ENCODE measurements at regions not wholly inside any gene's neighbourhood (a gene's known extent, or its start where the extent isn't known, plus 50 kb on each side); places are given as distances from the start of the nearest gene placed in this dataset.
A peak's percentile ranks its signal among the peaks of the same experiment; 100 is the strongest.

GRCh38 chr3:72100601-72101187 lies 315.7 kb upstream of the PROK2 start:
- POLR2A ChIA-PET = no interaction called here
- peaks cover 35% of the 10 kb centered on the region for H3K4me1 Mint-ChIP-seq

GRCh38 chr3:72100080-72100511 lies 315.1 kb upstream of the PROK2 start:
- H3K9me3 Mint-ChIP-seq = no peaks in the 10 kb centered on the region
- CTCF ChIA-PET = interaction anchor here (0.8 to 0.9 kb wide), 2 partner anchors 21 to 122 kb away, joined by 3 read pairs; no protein-coding TSS in a partner anchor
- POLR2A ChIA-PET = no interaction called here
- no peaks in the 10 kb centered on the region for H3K36me3 Mint-ChIP-seq (ENCODE audit: low read depth)
- H3K27ac Mint-ChIP-seq = peak overlapping the region; percentile 87
- DNase-seq = no peak
- H3K4me1 Mint-ChIP-seq = peaks cover 35% of the 10 kb centered on the region
- H3K27me3 Mint-ChIP-seq = no peaks in the 10 kb centered on the region
- peak overlapping the region; percentile 70 for H3K4me3 Mint-ChIP-seq

More at GRCh38 chr3:72100601-72101187, 315.7 kb upstream of the PROK2 start:
- peak overlapping the region; percentile 87 for H3K27ac Mint-ChIP-seq
- H3K4me3 Mint-ChIP-seq = peak overlapping the region; percentile 70
- DNase-seq = peak; percentile 91
- H3K36me3 Mint-ChIP-seq (ENCODE audit: low read depth) = no peaks in the 10 kb centered on the region
- CTCF ChIA-PET = interaction anchor here (0.8 to 1.7 kb wide), 4 partner anchors 21 to 225 kb away, joined by 3 to 6 read pairs (median 3); no protein-coding TSS in a partner anchor
- H3K27me3 Mint-ChIP-seq = no peaks in the 10 kb centered on the region
- H3K9me3 Mint-ChIP-seq = no peaks in the 10 kb centered on the region

- no peak overlapping the region for H3K27ac Mint-ChIP-seq
- H3K4me3 Mint-ChIP-seq = no peak overlapping the region
- H3K27me3 Mint-ChIP-seq = no peaks in the 10 kb centered on the region
- ChIA-PET CTCF (interaction anchor here (0.5 kb wide), 1 partner anchor 694 kb away, joined by 4 read pairs; no protein-coding TSS in a partner anchor), POLR2A (no interaction called here)
- H3K9me3 Mint-ChIP-seq = no peaks in the 10 kb centered on the region
- no peaks in the 10 kb centered on the region for H3K36me3 Mint-ChIP-seq (ENCODE audit: low read depth)
- H3K4me1 Mint-ChIP-seq = peaks cover 35% of the 10 kb centered on the region
- DNase-seq = no peak
These were observed 314.6 kb upstream of the PROK2 start for GRCh38 chr3:72099326-72100079.

GRCh38 chr3:72097053-72097452 lies 312.1 kb upstream of the PROK2 start:
- CTCF ChIA-PET = interaction anchor here (1.0 kb wide), 1 partner anchor 138 kb away, joined by 3 read pairs; no protein-coding TSS in a partner anchor
- Mint-ChIP-seq H3K27me3 (no peaks in the 10 kb centered on the region), H3K4me1 (peaks cover 39% of the 10 kb centered on the region), H3K36me3 (ENCODE audit: low read depth) (no peaks in the 10 kb centered on the region), H3K9me3 (no peaks in the 10 kb centered on the region), H3K4me3 (no peak overlapping the region), H3K27ac (no peak overlapping the region)
- POLR2A ChIA-PET = interaction anchor here (0.6 kb wide), 1 partner anchor 8 kb away, joined by 4 read pairs; no protein-coding TSS in a partner anchor
- DNase-seq = no peak

GRCh38 chr3:72095521-72095920 lies 310.6 kb upstream of the PROK2 start:
- H3K4me1 Mint-ChIP-seq = peaks cover 31% of the 10 kb centered on the region
- ChIA-PET POLR2A (no interaction called here), CTCF (interaction anchor here (0.6 to 1.6 kb wide), 2 partner anchors 9 to 272 kb away, joined by 4 to 5 read pairs; no protein-coding TSS in a partner anchor)
- DNase-seq = no peak
- no peaks in the 10 kb centered on the region for H3K9me3 Mint-ChIP-seq
- H3K27ac Mint-ChIP-seq = no peak overlapping the region
- no peaks in the 10 kb centered on the region for H3K36me3 Mint-ChIP-seq (ENCODE audit: low read depth)
- no peaks in the 10 kb centered on the region for H3K27me3 Mint-ChIP-seq
- H3K4me3 Mint-ChIP-seq = no peak overlapping the region

GRCh38 chr3:72093992-72094334 lies 309.0 kb upstream of the PROK2 start:
- POLR2A ChIA-PET = no interaction called here

GRCh38 chr3:72093270-72093991 lies 308.5 kb upstream of the PROK2 start:
- ChIA-PET POLR2A (no interaction called here), CTCF (interaction anchor here (1.8 kb wide), 1 partner anchor 12 kb away, joined by 5 read pairs; no protein-coding TSS in a partner anchor)
- H3K27me3 Mint-ChIP-seq = no peaks in the 10 kb centered on the region
- H3K4me3 Mint-ChIP-seq = no peak overlapping the region
- no peaks in the 10 kb centered on the region for H3K36me3 Mint-ChIP-seq (ENCODE audit: low read depth)
- H3K27ac Mint-ChIP-seq = no peak overlapping the region
- no peak for DNase-seq
- no peaks in the 10 kb centered on the region for H3K9me3 Mint-ChIP-seq
- peaks cover 13% of the 10 kb centered on the region for H3K4me1 Mint-ChIP-seq

More at GRCh38 chr3:72093992-72094334, 309.0 kb upstream of the PROK2 start:
- no peak overlapping the region for H3K4me3 Mint-ChIP-seq
- no peaks in the 10 kb centered on the region for H3K27me3 Mint-ChIP-seq
- no peak overlapping the region for H3K27ac Mint-ChIP-seq
- peaks cover 17% of the 10 kb centered on the region for H3K4me1 Mint-ChIP-seq
- no peaks in the 10 kb centered on the region for H3K9me3 Mint-ChIP-seq
- DNase-seq = no peak
- CTCF ChIA-PET = no interaction called here
- no peaks in the 10 kb centered on the region for H3K36me3 Mint-ChIP-seq (ENCODE audit: low read depth)

GRCh38 chr3:72092778-72093177 lies 307.8 kb upstream of the PROK2 start:
- Mint-ChIP-seq H3K36me3 (ENCODE audit: low read depth) (no peaks in the 10 kb centered on the region), H3K4me1 (peaks cover 13% of the 10 kb centered on the region), H3K27ac (no peak overlapping the region), H3K4me3 (no peak overlapping the region), H3K9me3 (no peaks in the 10 kb centered on the region), H3K27me3 (no peaks in the 10 kb centered on the region)
- no peak for DNase-seq
- POLR2A ChIA-PET = no interaction called here
- CTCF ChIA-PET = interaction anchor here (1.8 kb wide), 1 partner anchor 12 kb away, joined by 5 read pairs; no protein-coding TSS in a partner anchor

GRCh38 chr3:72088486-72089025 lies 303.6 kb upstream of the PROK2 start:
- ChIA-PET POLR2A (no interaction called here), CTCF (no interaction called here)
- H3K27ac Mint-ChIP-seq = no peak overlapping the region
- no peaks in the 10 kb centered on the region for H3K9me3 Mint-ChIP-seq
- no peaks in the 10 kb centered on the region for H3K27me3 Mint-ChIP-seq
- H3K4me3 Mint-ChIP-seq = no peak overlapping the region
- DNase-seq = no peak
- no peaks in the 10 kb centered on the region for H3K36me3 Mint-ChIP-seq (ENCODE audit: low read depth)
- H3K4me1 Mint-ChIP-seq = peaks cover 10% of the 10 kb centered on the region

- H3K36me3 Mint-ChIP-seq (ENCODE audit: low read depth) = no peaks in the 10 kb centered on the region
- no peak overlapping the region for H3K27ac Mint-ChIP-seq
- no peak for DNase-seq
- POLR2A ChIA-PET = no interaction called here
- CTCF ChIA-PET = no interaction called here
- H3K9me3 Mint-ChIP-seq = no peaks in the 10 kb centered on the region
- no peaks in the 10 kb centered on the region for H3K27me3 Mint-ChIP-seq
- peaks cover 18% of the 10 kb centered on the region for H3K4me1 Mint-ChIP-seq
- no peak overlapping the region for H3K4me3 Mint-ChIP-seq
These were observed 302.5 kb upstream of the PROK2 start for GRCh38 chr3:72087420-72087819.

GRCh38 chr3:72086743-72087087 lies 301.8 kb upstream of the PROK2 start:
- Mint-ChIP-seq H3K4me1 (peaks cover 20% of the 10 kb centered on the region), H3K4me3 (no peak overlapping the region), H3K27me3 (no peaks in the 10 kb centered on the region), H3K27ac (no peak overlapping the region), H3K36me3 (ENCODE audit: low read depth) (no peaks in the 10 kb centered on the region), H3K9me3 (no peaks in the 10 kb centered on the region)
- no peak for DNase-seq
- POLR2A ChIA-PET = no interaction called here
- CTCF ChIA-PET = no interaction called here

GRCh38 chr3:72086042-72086742 lies 301.2 kb upstream of the PROK2 start:
- H3K36me3 Mint-ChIP-seq (ENCODE audit: low read depth) = no peaks in the 10 kb centered on the region
- POLR2A ChIA-PET = no interaction called here
- no peaks in the 10 kb centered on the region for H3K27me3 Mint-ChIP-seq
- CTCF ChIA-PET = no interaction called here
- no peak overlapping the region for H3K4me3 Mint-ChIP-seq
- peaks cover 20% of the 10 kb centered on the region for H3K4me1 Mint-ChIP-seq
- no peak overlapping the region for H3K27ac Mint-ChIP-seq
- H3K9me3 Mint-ChIP-seq = no peaks in the 10 kb centered on the region
- no peak for DNase-seq
